Mesendoderm (in vitro differentiated cells): ENCODE measurements at regions not wholly inside any gene's neighbourhood (a gene's known extent, or its start where the extent isn't known, plus 50 kb on each side); places are given as distances from the start of the nearest gene placed in this dataset.
A peak's percentile ranks its signal among the peaks of the same experiment; 100 is the strongest.

ENCODE experiments used
- DNase-seq: peaks from one replicate; pipeline ENCODE4 v3.0.0; 2013
- H2AK5ac ChIP-seq: 2 replicates; pipeline ENCODE4 v1.6.1; 2013; ENCODE audit warnings: low read length, inconsistent platforms
- H2BK120ac ChIP-seq: 2 replicates; pipeline ENCODE4 v1.6.1; 2013; ENCODE audit warnings: low read depth, mild to moderate bottlenecking, low read length, moderate library complexity, mixed read lengths
- H2BK15ac ChIP-seq: replicated peaks from 2 replicates; pipeline ENCODE4 v1.6.1; 2013; ENCODE audit warnings: low read depth, mild to moderate bottlenecking, moderate library complexity
- H2BK5ac ChIP-seq: 2 replicates; pipeline ENCODE4 v1.6.1; 2013; ENCODE audit warnings: low read length, inconsistent platforms
- H3K18ac ChIP-seq: 2 replicates; pipeline ENCODE4 v1.6.1; 2013; ENCODE audit warnings: mild to moderate bottlenecking, low read length, mixed read lengths
- H3K23ac ChIP-seq: one replicate; pipeline ENCODE4 v1.6.1; 2013; ENCODE audit warnings: low read length
- H3K27ac ChIP-seq: 2 replicates; pipeline ENCODE4 v1.5.1; 2013; ENCODE audit warnings: low read depth, mild to moderate bottlenecking, inconsistent platforms, low read length, moderate library complexity
- H3K27me3 ChIP-seq: 2 replicates; pipeline ENCODE4 v1.6.1; 2013; ENCODE audit warnings: low read length, control low read depth, mild to moderate bottlenecking, inconsistent platforms; ENCODE audit not compliant: insufficient read depth, poor library complexity
- H3K36me3 ChIP-seq: 2 replicates; pipeline ENCODE4 v1.6.1; 2013; ENCODE audit warnings: low read length, inconsistent platforms; ENCODE audit not compliant: control insufficient read depth, insufficient read depth
- H3K4ac ChIP-seq: one replicate; pipeline ENCODE4 v1.6.1; 2013; ENCODE audit warnings: low read depth, mild to moderate bottlenecking, low read length, moderate library complexity
- H3K4me1 ChIP-seq: 2 replicates; pipeline ENCODE4 v1.6.1; 2013; ENCODE audit warnings: low read depth, low read length, inconsistent platforms; ENCODE audit not compliant: control insufficient read depth
- H3K4me2 ChIP-seq: 2 replicates; pipeline ENCODE4 v1.6.1; 2013; ENCODE audit warnings: low read length
- H3K4me3 ChIP-seq: 2 replicates; pipeline ENCODE4 v1.5.1; 2013; ENCODE audit warnings: mild to moderate bottlenecking, low read length
- H3K56ac ChIP-seq: one replicate; pipeline ENCODE4 v1.6.1; 2013; ENCODE audit warnings: low read length
- H3K79me1 ChIP-seq: 2 replicates; pipeline ENCODE4 v1.6.1; 2013; ENCODE audit warnings: low read length, inconsistent platforms
- H3K79me2 ChIP-seq: 2 replicates; pipeline ENCODE4 v1.6.1; 2013; ENCODE audit warnings: mild to moderate bottlenecking, low read length; ENCODE audit not compliant: control insufficient read depth, insufficient read depth
- H3K9ac ChIP-seq: 2 replicates; pipeline ENCODE4 v1.6.1; 2013; ENCODE audit warnings: low read length, inconsistent platforms
- H4K5ac ChIP-seq: one replicate; pipeline ENCODE4 v1.6.1; 2013; ENCODE audit warnings: low read length
- H4K8ac ChIP-seq: one replicate; pipeline ENCODE4 v1.6.1; 2013; ENCODE audit warnings: low read depth, mild to moderate bottlenecking, control low read depth, low read length, moderate library complexity
- WGBS: extraction: QIAGEN DNeasy Blood & Tissue Kit; methylation state at CpG from one replicate; pipeline ENCODE4 v1.1.7; 2013; ENCODE audit warnings: low lambda C conversion rate, missing lambda C conversion rate; ENCODE audit not compliant: insufficient coverage; ENCODE audit errors: extremely low coverage; 5-methylcytosine and 5-hydroxymethylcytosine counted together

DNA sequence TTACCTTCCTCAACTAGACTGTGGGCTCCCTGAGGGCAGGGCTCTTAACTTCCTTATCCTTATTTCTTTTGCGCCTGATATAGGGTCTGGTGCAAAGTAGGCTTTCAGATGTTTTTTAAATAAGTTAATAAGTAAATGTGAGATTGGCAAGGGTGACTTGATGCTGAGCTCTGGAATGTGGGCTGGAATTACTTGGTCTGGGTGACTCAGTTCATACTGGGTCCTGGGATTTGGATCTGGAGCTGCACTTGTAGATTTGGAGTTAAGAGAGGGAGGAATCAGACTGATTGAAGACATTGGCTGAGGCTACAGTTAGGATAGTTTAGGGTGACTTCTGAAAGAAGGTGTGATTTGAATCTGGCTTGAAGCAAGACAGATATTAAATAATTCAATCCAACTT lies 190.9 kb downstream of the GIPC2 start:
- H3K9ac ChIP-seq: no peak overlapping the region
- H3K27me3 ChIP-seq: peaks cover 44% of the 10 kb centered on the region
- peak; percentile 7 for DNase-seq
- no peaks in the 10 kb centered on the region for H3K36me3 ChIP-seq
- no peak overlapping the region for H3K56ac ChIP-seq
- H3K4me1 ChIP-seq: peaks cover 2% of the 10 kb centered on the region
- H3K18ac ChIP-seq: no peak overlapping the region
- H2BK5ac ChIP-seq: no peak overlapping the region
- no peak overlapping the region for H3K4me2 ChIP-seq
- no peak overlapping the region for H3K23ac ChIP-seq
- H2BK120ac ChIP-seq: no peak overlapping the region
- no peaks in the 10 kb centered on the region for H3K79me2 ChIP-seq
- H3K79me1 ChIP-seq: no peaks in the 10 kb centered on the region
- no peak overlapping the region for H2BK15ac ChIP-seq
- no peak overlapping the region for H4K8ac ChIP-seq
- no peak overlapping the region for H3K4me3 ChIP-seq
- no CpG with 5 or more reads among the region's 1 CpG for WGBS
- no peak overlapping the region for H4K5ac ChIP-seq
- no peak overlapping the region for H3K27ac ChIP-seq
- no peak overlapping the region for H3K4ac ChIP-seq
- no peak overlapping the region for H2AK5ac ChIP-seq

DNA sequence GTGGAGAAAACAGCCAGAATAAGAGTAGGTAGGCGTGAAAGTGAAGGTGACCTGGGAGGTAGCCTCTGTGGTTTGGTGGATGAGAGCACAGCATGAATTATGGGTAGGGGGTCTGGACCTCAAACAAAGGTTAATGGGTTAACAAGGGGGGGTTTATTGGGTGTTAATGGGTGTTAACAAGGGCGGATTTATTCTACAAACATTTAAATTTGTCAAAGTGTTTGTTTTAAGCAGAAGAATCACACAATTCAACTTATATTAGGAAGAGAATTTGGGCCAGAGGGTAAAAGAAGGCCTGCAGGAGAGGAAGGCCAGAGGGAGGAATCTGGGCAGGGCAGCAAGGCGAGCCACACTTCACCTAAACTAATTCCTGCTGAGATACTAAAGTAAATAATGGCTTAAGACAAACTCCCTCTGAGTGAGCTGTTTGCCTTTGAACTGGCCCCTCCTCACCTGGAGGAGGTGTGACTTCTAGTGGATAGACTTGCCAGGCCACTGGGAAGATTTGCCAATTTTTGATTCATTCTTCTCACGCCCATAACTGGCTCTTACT lies 191.7 kb downstream of the GIPC2 start:
- peak; percentile 89 for DNase-seq
- no peak overlapping the region for H4K5ac ChIP-seq
- no peaks in the 10 kb centered on the region for H3K79me1 ChIP-seq
- no peak overlapping the region for H2AK5ac ChIP-seq
- H3K27ac ChIP-seq: peak overlapping the region; percentile 17
- no peak overlapping the region for H3K4me3 ChIP-seq
- WGBS: no CpG with 5 or more reads among the region's 4 CpGs
- no peak overlapping the region for H3K18ac ChIP-seq
- no peaks in the 10 kb centered on the region for H3K36me3 ChIP-seq
- peaks cover 2% of the 10 kb centered on the region for H3K4me1 ChIP-seq
- H2BK120ac ChIP-seq: no peak overlapping the region
- no peak overlapping the region for H4K8ac ChIP-seq
- no peak overlapping the region for H3K9ac ChIP-seq
- H2BK15ac ChIP-seq: no peak overlapping the region
- H3K27me3 ChIP-seq: peaks cover 48% of the 10 kb centered on the region
- H3K23ac ChIP-seq: no peak overlapping the region
- H3K79me2 ChIP-seq: no peaks in the 10 kb centered on the region
- H3K4ac ChIP-seq: no peak overlapping the region
- H3K56ac ChIP-seq: no peak overlapping the region
- H2BK5ac ChIP-seq: no peak overlapping the region
- H3K4me2 ChIP-seq: no peak overlapping the region

DNA sequence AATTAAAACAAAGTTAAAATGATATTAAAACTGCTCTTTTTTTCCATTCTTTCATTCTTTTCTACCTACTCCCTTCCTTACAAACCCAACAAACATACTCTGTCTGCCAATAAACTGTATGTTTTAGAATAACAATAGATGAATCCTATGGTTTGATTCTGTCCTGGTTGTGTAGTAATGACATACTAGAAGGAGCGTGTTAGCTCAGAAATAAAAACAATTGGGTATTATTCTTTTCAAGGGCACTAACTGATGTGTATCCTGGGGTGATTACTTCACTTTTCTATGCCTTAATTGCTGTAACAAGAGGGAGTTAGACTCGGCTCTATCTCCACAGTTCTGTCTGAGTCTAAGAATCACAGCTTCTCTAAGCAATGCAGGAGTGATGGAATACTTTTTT lies 194.4 kb downstream of the GIPC2 start:
- Histone ChIP-seq H2BK120ac (no peak overlapping the region), H3K4me3 (no peak overlapping the region), H3K27ac (no peak overlapping the region), H4K8ac (no peak overlapping the region), H3K79me1 (no peaks in the 10 kb centered on the region), H3K4me1 (peaks cover 2% of the 10 kb centered on the region), H2BK5ac (no peak overlapping the region), H3K4ac (no peak overlapping the region), H3K79me2 (no peaks in the 10 kb centered on the region), H3K23ac (no peak overlapping the region), H3K36me3 (no peaks in the 10 kb centered on the region), H3K18ac (no peak overlapping the region), H2BK15ac (no peak overlapping the region), H3K9ac (no peak overlapping the region), H3K56ac (no peak overlapping the region), H2AK5ac (no peak overlapping the region), H3K27me3 (peaks cover 34% of the 10 kb centered on the region), H4K5ac (no peak overlapping the region), H3K4me2 (no peak overlapping the region)
- no peak for DNase-seq
- no CpG with 5 or more reads among the region's 2 CpGs for WGBS

DNA sequence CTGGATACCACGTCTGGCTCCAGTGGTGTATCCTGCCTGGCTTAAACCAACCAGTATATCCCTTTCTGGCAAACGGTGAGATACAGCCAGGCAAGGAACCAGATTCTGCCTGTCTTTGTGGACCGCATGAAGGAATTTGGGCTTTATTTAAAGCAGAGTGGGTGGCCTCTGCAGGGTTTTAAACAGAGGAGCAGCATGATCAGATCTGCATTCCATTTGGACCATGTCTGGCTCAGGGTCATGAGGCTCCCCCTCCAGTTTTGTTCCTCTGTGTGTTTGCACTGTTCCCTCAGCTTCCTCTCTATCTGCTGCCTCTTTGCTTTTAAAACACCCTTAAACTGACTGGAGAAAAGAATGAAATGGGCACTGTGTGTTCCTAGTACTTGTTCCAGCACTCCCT lies 195.0 kb downstream of the GIPC2 start:
- H3K27me3 ChIP-seq: peaks cover 31% of the 10 kb centered on the region
- WGBS: no CpG with 5 or more reads among the region's 3 CpGs

DNA sequence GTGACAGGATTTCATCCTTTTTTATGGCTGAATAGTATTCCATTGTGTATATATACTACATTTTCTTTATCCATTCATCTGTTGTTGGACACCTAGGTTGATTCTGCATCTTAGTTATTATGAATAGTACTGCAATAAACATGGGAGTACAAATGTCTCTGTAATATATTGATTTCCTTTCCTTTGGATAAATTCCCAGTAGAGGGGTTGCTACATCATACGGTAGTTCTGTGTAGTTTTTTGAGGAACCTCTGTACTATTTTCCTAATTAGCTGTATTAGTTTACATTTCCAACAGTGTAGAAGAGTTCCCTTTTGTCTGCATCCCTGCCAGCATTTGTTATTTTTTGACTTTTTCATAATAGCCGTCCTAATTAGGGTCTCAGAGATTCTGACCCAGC lies 201.3 kb downstream of the GIPC2 start:
- Histone ChIP-seq H2AK5ac (no peak overlapping the region), H4K8ac (no peak overlapping the region), H3K4me2 (no peak overlapping the region), H3K56ac (no peak overlapping the region), H3K4me3 (no peak overlapping the region), H3K36me3 (no peaks in the 10 kb centered on the region), H2BK5ac (no peak overlapping the region), H3K4ac (no peak overlapping the region), H3K27me3 (peaks cover 4% of the 10 kb centered on the region), H3K79me1 (no peaks in the 10 kb centered on the region), H3K4me1 (no peaks in the 10 kb centered on the region), H2BK15ac (no peak overlapping the region), H4K5ac (no peak overlapping the region), H2BK120ac (no peak overlapping the region), H3K27ac (no peak overlapping the region), H3K79me2 (no peaks in the 10 kb centered on the region), H3K9ac (no peak overlapping the region), H3K23ac (no peak overlapping the region), H3K18ac (no peak overlapping the region)
- no CpG with 5 or more reads among the region's 2 CpGs for WGBS
- DNase-seq: no peak

More for the DNA sequence above, 195.0 kb downstream of the GIPC2 start:
- H3K23ac ChIP-seq: no peak overlapping the region
- DNase-seq: no peak
- no peak overlapping the region for H3K4ac ChIP-seq
- H3K56ac ChIP-seq: no peak overlapping the region
- H2BK15ac ChIP-seq: no peak overlapping the region
- H3K79me2 ChIP-seq: no peaks in the 10 kb centered on the region
- no peak overlapping the region for H3K9ac ChIP-seq
- H3K79me1 ChIP-seq: no peaks in the 10 kb centered on the region
- H3K36me3 ChIP-seq: no peaks in the 10 kb centered on the region
- H3K4me2 ChIP-seq: no peak overlapping the region
- no peak overlapping the region for H4K8ac ChIP-seq
- H3K4me3 ChIP-seq: no peak overlapping the region
- peaks cover 2% of the 10 kb centered on the region for H3K4me1 ChIP-seq
- H3K27ac ChIP-seq: no peak overlapping the region
- H2AK5ac ChIP-seq: no peak overlapping the region
- no peak overlapping the region for H4K5ac ChIP-seq
- no peak overlapping the region for H2BK5ac ChIP-seq
- no peak overlapping the region for H3K18ac ChIP-seq
- no peak overlapping the region for H2BK120ac ChIP-seq

DNA sequence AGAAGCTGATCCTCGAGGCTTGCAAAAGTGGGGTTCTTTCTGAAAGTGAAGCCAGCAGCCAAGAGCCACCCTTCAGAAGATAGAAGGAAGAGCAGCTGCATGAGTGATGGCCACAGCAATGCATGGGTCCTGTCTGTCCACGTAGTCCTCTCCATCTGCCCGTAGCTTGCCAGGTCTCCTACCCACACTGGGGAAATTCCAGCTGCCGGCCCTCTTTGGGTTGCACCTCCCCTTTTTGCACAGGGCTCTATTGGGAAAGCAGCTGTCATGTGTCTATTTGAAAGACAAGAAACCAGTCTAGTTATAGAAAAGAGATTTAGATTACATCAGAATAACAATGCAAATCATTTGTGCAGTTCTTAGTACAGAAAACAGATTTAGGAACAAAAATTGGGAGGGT lies 204.4 kb downstream of the GIPC2 start:
- no peak overlapping the region for H2AK5ac ChIP-seq
- H3K4ac ChIP-seq: no peak overlapping the region
- H4K8ac ChIP-seq: no peak overlapping the region
- no peak overlapping the region for H2BK15ac ChIP-seq
- H3K4me1 ChIP-seq: no peaks in the 10 kb centered on the region
- no peak overlapping the region for H3K4me3 ChIP-seq
- no peaks in the 10 kb centered on the region for H3K27me3 ChIP-seq
- H3K27ac ChIP-seq: no peak overlapping the region
- H3K79me2 ChIP-seq: no peaks in the 10 kb centered on the region
- H3K23ac ChIP-seq: no peak overlapping the region
- no peak overlapping the region for H3K56ac ChIP-seq
- H4K5ac ChIP-seq: no peak overlapping the region
- no peaks in the 10 kb centered on the region for H3K36me3 ChIP-seq
- DNase-seq: no peak
- H3K79me1 ChIP-seq: no peaks in the 10 kb centered on the region
- H3K4me2 ChIP-seq: no peak overlapping the region
- H3K9ac ChIP-seq: no peak overlapping the region
- no peak overlapping the region for H3K18ac ChIP-seq
- no peak overlapping the region for H2BK5ac ChIP-seq
- no peak overlapping the region for H2BK120ac ChIP-seq
- WGBS: no CpG with 5 or more reads among the region's 4 CpGs
